NT2/D1 (cell line): ENCODE measurements at regions not wholly inside any gene's neighbourhood (a gene's known extent, or its start where the extent isn't known, plus 50 kb on each side); places are given as distances from the start of the nearest gene placed in this dataset.

Source experiments
- DNase-seq: peaks from one replicate; pipeline ENCODE4 v3.0.0-alpha.2; 2011; ENCODE audit warnings: low read depth, low spot score
- H3K27me3 ChIP-seq: 2 replicates; pipeline ENCODE4 v1.6.0; 2011; ENCODE audit warnings: mild to moderate bottlenecking; ENCODE audit not compliant: insufficient read length, insufficient read depth
- H3K36me3 ChIP-seq: 2 replicates; pipeline ENCODE4 v1.6.1; 2011; ENCODE audit warnings: mild to moderate bottlenecking, low read length, mixed read lengths; ENCODE audit not compliant: insufficient read depth, insufficient read length
- H3K4me1 ChIP-seq: 2 replicates; pipeline ENCODE4 v1.5.1; 2011; ENCODE audit not compliant: insufficient read depth, insufficient read length
- H3K4me3 ChIP-seq: 2 replicates; pipeline ENCODE4 v1.5.1; 2011; ENCODE audit warnings: low read depth; ENCODE audit not compliant: insufficient read length
- H3K9ac ChIP-seq: 2 replicates; pipeline ENCODE4 v1.6.0; 2011; ENCODE audit warnings: low read depth; ENCODE audit not compliant: insufficient read length
- H3K9me3 ChIP-seq: 2 replicates; pipeline ENCODE4 v1.5.1; 2011; ENCODE audit warnings: mild to moderate bottlenecking, low read length; ENCODE audit not compliant: insufficient read depth
- SUZ12 ChIP-seq: IDR thresholded peaks from 2 replicates; pipeline ENCODE4 v1.6.1; 2011; ENCODE audit not compliant: insufficient read length, insufficient read depth; ENCODE audit errors: extremely low read depth
- YY1 ChIP-seq: IDR thresholded peaks from 2 replicates; pipeline ENCODE4 v1.6.1; 2011; ENCODE audit not compliant: insufficient read length, insufficient read depth
- ZNF274 ChIP-seq: IDR thresholded peaks from 2 replicates; pipeline ENCODE4 v1.6.1; 2011; ENCODE audit warnings: mild to moderate bottlenecking, low read depth, low read length

GRCh38 chr9:99371376-99371775 lies 149.3 kb downstream of the SEC61B start:
- no peaks in the 10 kb centered on the region for H3K9me3 ChIP-seq
- H3K4me3 ChIP-seq: no peak overlapping the region
- TF ChIP-seq SUZ12 (no peak), YY1 (no peak), ZNF274 (no peak)
- no peaks in the 10 kb centered on the region for H3K36me3 ChIP-seq
- DNase-seq: no peak
- H3K27me3 ChIP-seq: no peaks in the 10 kb centered on the region
- peaks cover 4% of the 10 kb centered on the region for H3K4me1 ChIP-seq
- H3K9ac ChIP-seq: no peak overlapping the region

GRCh38 chr9:99373912-99374311 lies 151.8 kb downstream of the SEC61B start:
- H3K4me1 ChIP-seq: peaks cover 8% of the 10 kb centered on the region
- no peaks in the 10 kb centered on the region for H3K27me3 ChIP-seq
- H3K9ac ChIP-seq: no peak overlapping the region
- TF ChIP-seq YY1 (no peak), ZNF274 (no peak), SUZ12 (no peak)
- no peaks in the 10 kb centered on the region for H3K36me3 ChIP-seq
- DNase-seq: no peak
- no peaks in the 10 kb centered on the region for H3K9me3 ChIP-seq
- H3K4me3 ChIP-seq: no peak overlapping the region

GRCh38 chr9:99374793-99375192 lies 152.7 kb downstream of the SEC61B start:
- Histone ChIP-seq H3K4me3 (no peak overlapping the region), H3K9me3 (no peaks in the 10 kb centered on the region), H3K36me3 (no peaks in the 10 kb centered on the region), H3K27me3 (no peaks in the 10 kb centered on the region), H3K4me1 (peaks cover 4% of the 10 kb centered on the region), H3K9ac (no peak overlapping the region)
- TF ChIP-seq SUZ12: no peak
- TF ChIP-seq YY1: no peak
- TF ChIP-seq ZNF274: no peak
- DNase-seq: no peak

DNA sequence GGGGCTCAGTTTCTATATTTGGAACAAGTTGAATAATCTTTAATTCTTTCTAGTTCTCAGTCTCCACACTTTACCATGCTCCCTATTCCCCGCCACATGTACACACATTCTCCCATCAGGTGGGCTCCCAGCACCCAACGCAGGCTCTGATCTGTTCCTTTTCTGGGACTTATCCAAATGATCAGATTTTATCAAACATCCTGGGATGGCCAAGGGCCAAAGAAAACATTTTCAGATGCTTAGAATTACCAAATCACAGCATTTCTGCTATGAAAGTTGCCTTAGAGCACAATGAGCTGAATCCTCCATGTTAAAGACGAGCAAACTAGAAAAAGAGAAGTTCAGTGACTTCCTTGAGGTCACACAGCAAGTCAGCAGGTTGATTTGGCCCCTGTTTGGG lies 153.4 kb downstream of the SEC61B start:
- no peaks in the 10 kb centered on the region for H3K36me3 ChIP-seq
- no peaks in the 10 kb centered on the region for H3K9me3 ChIP-seq
- DNase-seq: no peak
- H3K4me3 ChIP-seq: no peak overlapping the region
- no peaks in the 10 kb centered on the region for H3K27me3 ChIP-seq
- peaks cover 4% of the 10 kb centered on the region for H3K4me1 ChIP-seq
- no peak for TF ChIP-seq ZNF274
- no peak for TF ChIP-seq SUZ12
- TF ChIP-seq YY1: no peak
- H3K9ac ChIP-seq: no peak overlapping the region

GRCh38 chr9:99377790-99378775 lies 156.0 kb downstream of the SEC61B start:
- DNase-seq: peak; percentile 49

GRCh38 chr9:99383536-99383935 lies 161.5 kb downstream of the SEC61B start:
- Histone ChIP-seq H3K4me1 (no peaks in the 10 kb centered on the region), H3K9me3 (no peaks in the 10 kb centered on the region)

More at GRCh38 chr9:99377790-99378775, 156.0 kb downstream of the SEC61B start:
- H3K9ac ChIP-seq: no peak overlapping the region
- no peaks in the 10 kb centered on the region for H3K27me3 ChIP-seq
- H3K4me1 ChIP-seq: peaks cover 4% of the 10 kb centered on the region
- H3K9me3 ChIP-seq: no peaks in the 10 kb centered on the region
- no peak for TF ChIP-seq YY1
- TF ChIP-seq SUZ12: no peak
- no peak for TF ChIP-seq ZNF274
- no peaks in the 10 kb centered on the region for H3K36me3 ChIP-seq
- H3K4me3 ChIP-seq: no peak overlapping the region

DNA sequence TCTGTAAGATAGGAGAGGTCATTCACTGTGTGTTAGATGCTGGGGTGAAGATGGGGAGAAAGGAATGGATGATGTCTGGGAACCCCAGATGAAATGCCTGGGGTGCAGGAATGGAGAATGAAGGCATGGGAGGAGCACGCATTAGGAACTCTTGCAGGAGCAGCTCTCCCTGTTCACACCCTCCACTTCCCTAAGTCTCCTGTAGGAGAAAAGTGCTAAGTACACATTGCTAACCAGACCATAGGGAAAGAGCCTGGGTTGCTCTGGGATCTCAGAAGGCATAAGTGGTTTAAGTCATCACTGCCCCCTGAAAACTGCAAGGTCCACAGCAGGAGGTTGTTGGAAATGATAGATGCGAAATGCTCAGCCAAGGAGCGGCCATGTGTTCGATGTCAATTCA lies 163.1 kb downstream of the SEC61B start:
- H3K4me1 ChIP-seq: no peaks in the 10 kb centered on the region
- DNase-seq: no peak
- TF ChIP-seq SUZ12: no peak
- TF ChIP-seq ZNF274: no peak
- no peak for TF ChIP-seq YY1
- H3K4me3 ChIP-seq: no peak overlapping the region
- no peaks in the 10 kb centered on the region for H3K9me3 ChIP-seq
- H3K27me3 ChIP-seq: no peaks in the 10 kb centered on the region
- no peak overlapping the region for H3K9ac ChIP-seq
- H3K36me3 ChIP-seq: no peaks in the 10 kb centered on the region

More at GRCh38 chr9:99383536-99383935, 161.5 kb downstream of the SEC61B start:
- no peaks in the 10 kb centered on the region for H3K27me3 ChIP-seq
- no peak overlapping the region for H3K9ac ChIP-seq
- no peak for DNase-seq
- H3K4me3 ChIP-seq: no peak overlapping the region
- H3K36me3 ChIP-seq: no peaks in the 10 kb centered on the region
- no peak for TF ChIP-seq ZNF274
- no peak for TF ChIP-seq SUZ12
- TF ChIP-seq YY1: no peak
